ENCODE measurements at regions not wholly inside any gene's neighbourhood (a gene's known extent, or its start where the extent isn't known, plus 50 kb on each side); places are given as distances from the start of the nearest gene placed in this dataset.

- Histone ChIP-seq H3K27ac (ENCODE audit: low read depth in 1 of 2, low read length in 1 of 2) (no peak overlapping the region), H3K36me3 (ENCODE audit: control insufficient read depth in 4 of 4, insufficient read depth in 4 of 4, low read length in 4 of 4) (no peaks in the 10 kb centered on the region), H3K9ac (ENCODE audit: insufficient read depth in 1 of 2, low read length in 2 of 2) (no peak overlapping the region), H3K4me3 (no peak overlapping the region), H3K4me1 (ENCODE audit: control insufficient read depth in 5 of 5, insufficient read depth in 5 of 5, low read length in 5 of 5) (no peaks in the 10 kb centered on the region), H3K27me3 (ENCODE audit: control insufficient read depth in 3 of 3, insufficient read depth in 3 of 3, low read length in 2 of 3) (no peaks in the 10 kb centered on the region), H3K9me3 (ENCODE audit: control insufficient read depth in 4 of 4, insufficient read depth in 3 of 4, low read length in 3 of 4) (peaks cover 0 to 2% (median 0%) of the 10 kb centered on the region in 4 donors)
- WGBS, 2 donors, result 92 to 95% methylated on average over 3 of the region's 3 CpGs
- ATAC-seq (ENCODE audit: insufficient read depth, low FRiP score) (no peak), DNase-seq (no peak)
- no peak for TF ChIP-seq CTCF (IDR thresholded peaks at IDR 0.05; ENCODE audit: control extremely low read depth, extremely low read depth)
These were observed 86.9 kb upstream of the SPAG17 start for GRCh38 chr1:118271883-118272282.

- TF ChIP-seq CTCF (IDR thresholded peaks at IDR 0.05; ENCODE audit: control extremely low read depth, extremely low read depth), result no peak
- no peak overlapping the region for H3K4me3 ChIP-seq
- DNase-seq (no peak), ATAC-seq (ENCODE audit: insufficient read depth, low FRiP score) (no peak)
- WGBS, 2 donors, result 57 to 75% methylated on average over 2 of the region's 2 CpGs
- no peaks in the 10 kb centered on the region for H3K36me3 ChIP-seq (ENCODE audit: control insufficient read depth in 4 of 4, insufficient read depth in 4 of 4, low read length in 4 of 4)
- H3K9ac ChIP-seq (ENCODE audit: insufficient read depth in 1 of 2, low read length in 2 of 2), result no peak overlapping the region
- H3K27ac ChIP-seq (ENCODE audit: low read depth in 1 of 2, low read length in 1 of 2), result no peak overlapping the region
- H3K9me3 ChIP-seq (ENCODE audit: control insufficient read depth in 4 of 4, insufficient read depth in 3 of 4, low read length in 3 of 4), result no peaks in the 10 kb centered on the region
- no peaks in the 10 kb centered on the region for H3K27me3 ChIP-seq (ENCODE audit: control insufficient read depth in 3 of 3, insufficient read depth in 3 of 3, low read length in 2 of 3)
- no peaks in the 10 kb centered on the region for H3K4me1 ChIP-seq (ENCODE audit: control insufficient read depth in 5 of 5, insufficient read depth in 5 of 5, low read length in 5 of 5)
These were observed 84.6 kb upstream of the SPAG17 start for GRCh38 chr1:118269598-118269997.

- Histone ChIP-seq H3K27me3 (ENCODE audit: control insufficient read depth in 3 of 3, insufficient read depth in 3 of 3, low read length in 2 of 3) (no peaks in the 10 kb centered on the region), H3K27ac (ENCODE audit: low read depth in 1 of 2, low read length in 1 of 2) (no peak overlapping the region), H3K36me3 (ENCODE audit: control insufficient read depth in 4 of 4, insufficient read depth in 4 of 4, low read length in 4 of 4) (no peaks in the 10 kb centered on the region), H3K4me1 (ENCODE audit: control insufficient read depth in 5 of 5, insufficient read depth in 5 of 5, low read length in 5 of 5) (peaks cover 0 to 5% (median 0%) of the 10 kb centered on the region in 5 donors), H3K9ac (ENCODE audit: insufficient read depth in 1 of 2, low read length in 2 of 2) (no peak overlapping the region), H3K9me3 (ENCODE audit: control insufficient read depth in 4 of 4, insufficient read depth in 3 of 4, low read length in 3 of 4) (no peaks in the 10 kb centered on the region), H3K4me3 (no peak overlapping the region)
- no peak for DNase-seq
- no peak for ATAC-seq (ENCODE audit: insufficient read depth, low FRiP score)
- no peak for TF ChIP-seq CTCF (IDR thresholded peaks at IDR 0.05; ENCODE audit: control extremely low read depth, extremely low read depth)
- 65 to 85% methylated on average over 3 of the region's 3 CpGs for WGBS, 2 donors
These were observed 81.4 kb upstream of the SPAG17 start for GRCh38 chr1:118266436-118266835.

GRCh38 chr1:118264343-118264742, 79.3 kb upstream of the SPAG17 start:
- no peak for TF ChIP-seq CTCF (IDR thresholded peaks at IDR 0.05; ENCODE audit: control extremely low read depth, extremely low read depth)
- H3K9ac ChIP-seq (ENCODE audit: insufficient read depth in 1 of 2, low read length in 2 of 2), result no peak overlapping the region
- WGBS, 2 donors, result 81 to 98% methylated on average over 3 of the region's 3 CpGs
- H3K9me3 ChIP-seq (ENCODE audit: control insufficient read depth in 4 of 4, insufficient read depth in 3 of 4, low read length in 3 of 4), result no peaks in the 10 kb centered on the region
- peaks cover 0 to 5% (median 0%) of the 10 kb centered on the region in 5 donors for H3K4me1 ChIP-seq (ENCODE audit: control insufficient read depth in 5 of 5, insufficient read depth in 5 of 5, low read length in 5 of 5)
- ATAC-seq (ENCODE audit: insufficient read depth, low FRiP score), result no peak
- H3K27me3 ChIP-seq (ENCODE audit: control insufficient read depth in 3 of 3, insufficient read depth in 3 of 3, low read length in 2 of 3), result no peaks in the 10 kb centered on the region
- no peaks in the 10 kb centered on the region for H3K36me3 ChIP-seq (ENCODE audit: control insufficient read depth in 4 of 4, insufficient read depth in 4 of 4, low read length in 4 of 4)
- H3K4me3 ChIP-seq, result no peak overlapping the region
- H3K27ac ChIP-seq (ENCODE audit: low read depth in 1 of 2, low read length in 1 of 2), result no peak overlapping the region
- DNase-seq, result no peak

Data from lung (tissue), 11 donors.